ENCODE measurements at regions not wholly inside any gene's neighbourhood (a gene's known extent, or its start where the extent isn't known, plus 50 kb on each side); places are given as distances from the start of the nearest gene placed in this dataset.
"Not testable (repeated sequence)": the region's sequence is repeated elsewhere in the genome, so short reads cannot be mapped to it uniquely, and the experiment has no call there.

GRCh38 chr4:19187691-19188090 lies 1064.0 kb upstream of the SLIT2 start:
- DNase-seq, result no peak

GRCh38 chr4:19187096-19187495 lies 1064.6 kb upstream of the SLIT2 start:
- DNase-seq, result no peak

- not testable (repeated sequence) for DNase-seq
Observed at GRCh38 chr4:19181631-19182030, 1070.1 kb upstream of the SLIT2 start.

GRCh38 chr4:19178835-19179234 lies 1072.9 kb upstream of the SLIT2 start:
- DNase-seq, result no peak

GRCh38 chr4:19177616-19178015 lies 1074.1 kb upstream of the SLIT2 start:
- DNase-seq, result no peak

GRCh38 chr4:19171832-19172231 lies 1079.9 kb upstream of the SLIT2 start:
- DNase-seq, result no peak

GRCh38 chr4:19167311-19167710 lies 1084.4 kb upstream of the SLIT2 start:
- DNase-seq, result no peak

- DNase-seq, result no peak
Observed at GRCh38 chr4:19164334-19164733, 1087.4 kb upstream of the SLIT2 start.

- no peak for DNase-seq
Observed at GRCh38 chr4:19159874-19160273, 1091.8 kb upstream of the SLIT2 start.

- no peak for DNase-seq
Observed at GRCh38 chr4:19158107-19158809, 1093.4 kb upstream of the SLIT2 start.

- no peak for DNase-seq
Observed at GRCh38 chr4:19156786-19157185, 1094.9 kb upstream of the SLIT2 start.

GRCh38 chr4:19155568-19155967 lies 1096.1 kb upstream of the SLIT2 start:
- no peak for DNase-seq

GRCh38 chr4:19154267-19154666 lies 1097.4 kb upstream of the SLIT2 start:
- not testable (repeated sequence) for DNase-seq

- no peak for DNase-seq
Observed at GRCh38 chr4:19152264-19152663, 1099.4 kb upstream of the SLIT2 start.

GRCh38 chr4:19151684-19152083 lies 1100.0 kb upstream of the SLIT2 start:
- no peak for DNase-seq

GRCh38 chr4:19146038-19146437 lies 1105.7 kb upstream of the SLIT2 start:
- DNase-seq, result no peak

- no peak for DNase-seq
Observed at GRCh38 chr4:19135895-19136633, 1114.5 kb upstream of the LCORL start.

GRCh38 chr4:19134685-19135084 lies 1113.1 kb upstream of the LCORL start:
- no peak for DNase-seq

GRCh38 chr4:19133315-19133714 lies 1111.8 kb upstream of the LCORL start:
- no peak for DNase-seq

GRCh38 chr4:19130866-19131265 lies 1109.3 kb upstream of the LCORL start:
- no peak for DNase-seq

GRCh38 chr4:19128176-19128575 lies 1106.6 kb upstream of the LCORL start:
- DNase-seq, result no peak

GRCh38 chr4:19126903-19127302 lies 1105.3 kb upstream of the LCORL start:
- no peak for DNase-seq

GRCh38 chr4:19123681-19124080 lies 1102.1 kb upstream of the LCORL start:
- no peak for DNase-seq

- DNase-seq, result no peak
Observed at GRCh38 chr4:19119904-19120560, 1098.5 kb upstream of the LCORL start.

Data from NCI-H510A (cell line).